ENCODE measurements at regions not wholly inside any gene's neighbourhood (a gene's known extent, or its start where the extent isn't known, plus 50 kb on each side); places are given as distances from the start of the nearest gene placed in this dataset.

DNA sequence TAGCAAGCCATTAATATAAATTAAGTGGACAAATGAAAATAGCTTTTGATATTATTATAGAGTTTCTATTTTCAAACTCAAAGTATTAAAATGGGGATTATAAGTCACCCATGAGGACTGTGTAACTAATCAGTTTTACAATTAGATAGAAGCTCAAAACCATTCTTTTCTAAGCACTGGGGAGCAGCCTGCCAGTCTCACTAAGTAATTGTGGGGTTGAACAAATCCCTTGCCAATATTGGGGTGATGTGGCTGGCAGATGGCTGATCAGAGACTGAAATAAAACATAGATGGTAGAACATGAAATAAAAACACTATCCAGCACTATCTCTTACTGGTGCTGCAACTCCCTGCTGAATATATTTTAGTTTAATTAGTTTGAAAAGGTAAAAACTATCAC lies 353.2 kb downstream of the FLRT2 start:
- TF ChIP-seq, protein P1, sequence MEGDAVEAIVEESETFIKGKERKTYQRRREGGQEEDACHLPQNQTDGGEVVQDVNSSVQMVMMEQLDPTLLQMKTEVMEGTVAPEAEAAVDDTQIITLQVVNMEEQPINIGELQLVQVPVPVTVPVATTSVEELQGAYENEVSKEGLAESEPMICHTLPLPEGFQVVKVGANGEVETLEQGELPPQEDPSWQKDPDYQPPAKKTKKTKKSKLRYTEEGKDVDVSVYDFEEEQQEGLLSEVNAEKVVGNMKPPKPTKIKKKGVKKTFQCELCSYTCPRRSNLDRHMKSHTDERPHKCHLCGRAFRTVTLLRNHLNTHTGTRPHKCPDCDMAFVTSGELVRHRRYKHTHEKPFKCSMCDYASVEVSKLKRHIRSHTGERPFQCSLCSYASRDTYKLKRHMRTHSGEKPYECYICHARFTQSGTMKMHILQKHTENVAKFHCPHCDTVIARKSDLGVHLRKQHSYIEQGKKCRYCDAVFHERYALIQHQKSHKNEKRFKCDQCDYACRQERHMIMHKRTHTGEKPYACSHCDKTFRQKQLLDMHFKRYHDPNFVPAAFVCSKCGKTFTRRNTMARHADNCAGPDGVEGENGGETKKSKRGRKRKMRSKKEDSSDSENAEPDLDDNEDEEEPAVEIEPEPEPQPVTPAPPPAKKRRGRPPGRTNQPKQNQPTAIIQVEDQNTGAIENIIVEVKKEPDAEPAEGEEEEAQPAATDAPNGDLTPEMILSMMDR (IDR thresholded peaks at IDR 0.05; ENCODE audit: unreplicated experiment): no peak
- no peaks in the 10 kb centered on the region for H3K4me1 Mint-ChIP-seq (ENCODE audit: low read depth)

GRCh38 chr14:85881935-85882334 lies 352.0 kb downstream of the FLRT2 start:
- Mint-ChIP-seq H3K27ac (no peak overlapping the region), H3K9me3 (ENCODE audit: low read depth) (peaks cover 3% of the 10 kb centered on the region), H3K36me3 (ENCODE audit: insufficient read depth) (no peaks in the 10 kb centered on the region), H3K27me3 (no peaks in the 10 kb centered on the region), H3K4me3 (ENCODE audit: low read depth) (no peak overlapping the region), H3K4me1 (ENCODE audit: low read depth) (no peaks in the 10 kb centered on the region)
- TF ChIP-seq, protein P1 (IDR thresholded peaks at IDR 0.05; ENCODE audit: unreplicated experiment): no peak
- no peak for DNase-seq (ENCODE audit: low spot score, unreplicated experiment)

More for the DNA sequence above, 353.2 kb downstream of the FLRT2 start:
- no peaks in the 10 kb centered on the region for H3K27me3 Mint-ChIP-seq
- H3K27ac Mint-ChIP-seq: no peak overlapping the region
- H3K9me3 Mint-ChIP-seq (ENCODE audit: low read depth): peaks cover 3% of the 10 kb centered on the region
- no peak overlapping the region for H3K4me3 Mint-ChIP-seq (ENCODE audit: low read depth)
- DNase-seq (ENCODE audit: low spot score, unreplicated experiment): no peak
- no peaks in the 10 kb centered on the region for H3K36me3 Mint-ChIP-seq (ENCODE audit: insufficient read depth)

DNA sequence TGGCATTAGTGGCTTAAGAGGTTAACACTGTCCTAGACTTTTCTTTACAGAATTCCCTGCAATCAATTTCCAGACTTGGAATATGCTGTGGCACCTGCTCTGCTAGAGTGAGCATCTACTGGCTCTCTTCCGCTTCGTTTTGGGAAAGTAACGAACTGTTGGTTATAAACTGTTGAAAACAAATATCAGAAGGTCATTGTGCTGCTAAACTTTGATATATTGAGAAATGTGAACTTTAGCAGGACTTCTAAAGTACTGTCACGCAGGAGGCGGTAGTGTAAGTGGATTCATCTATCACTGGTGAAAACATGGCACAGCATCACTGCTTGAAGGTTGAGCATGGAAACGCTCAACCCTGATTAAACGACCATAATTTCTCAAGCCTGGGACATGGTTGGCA lies 348.9 kb downstream of the FLRT2 start:
- no peaks in the 10 kb centered on the region for H3K36me3 Mint-ChIP-seq (ENCODE audit: insufficient read depth)
- no peak for DNase-seq (ENCODE audit: low spot score, unreplicated experiment)
- H3K27ac Mint-ChIP-seq: no peak overlapping the region

DNA sequence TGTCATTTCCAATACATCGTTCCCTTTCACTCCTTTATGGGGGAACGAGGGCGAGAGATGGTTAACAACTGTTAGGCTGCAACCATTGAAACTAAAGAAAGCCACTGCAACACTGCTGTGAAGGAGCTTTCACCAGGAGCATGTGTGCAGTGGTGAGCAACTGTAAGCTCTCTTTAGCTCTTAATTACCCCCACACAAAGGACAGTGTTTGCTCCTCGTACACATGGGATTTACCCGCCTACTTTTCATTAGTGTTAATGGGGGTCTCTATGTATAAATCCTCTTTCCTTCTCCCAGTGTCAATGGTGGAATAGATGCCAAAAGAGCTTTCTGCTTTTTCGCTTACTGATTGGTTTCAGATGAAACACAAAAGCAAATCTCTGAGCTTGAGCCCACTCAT lies 343.1 kb downstream of the FLRT2 start:
- no peaks in the 10 kb centered on the region for H3K27me3 Mint-ChIP-seq
- no peak overlapping the region for H3K4me3 Mint-ChIP-seq (ENCODE audit: low read depth)
- peaks cover 2% of the 10 kb centered on the region for H3K4me1 Mint-ChIP-seq (ENCODE audit: low read depth)
- no peak overlapping the region for H3K27ac Mint-ChIP-seq
- no peak for DNase-seq (ENCODE audit: low spot score, unreplicated experiment)
- TF ChIP-seq, protein P1 (IDR thresholded peaks at IDR 0.05; ENCODE audit: unreplicated experiment): no peak
- no peaks in the 10 kb centered on the region for H3K9me3 Mint-ChIP-seq (ENCODE audit: low read depth)
- no peaks in the 10 kb centered on the region for H3K36me3 Mint-ChIP-seq (ENCODE audit: insufficient read depth)

More for the DNA sequence above, 348.9 kb downstream of the FLRT2 start:
- no peak overlapping the region for H3K4me3 Mint-ChIP-seq (ENCODE audit: low read depth)
- peaks cover under 1% of the 10 kb centered on the region for H3K4me1 Mint-ChIP-seq (ENCODE audit: low read depth)
- H3K9me3 Mint-ChIP-seq (ENCODE audit: low read depth): no peaks in the 10 kb centered on the region
- TF ChIP-seq, protein P1 (IDR thresholded peaks at IDR 0.05; ENCODE audit: unreplicated experiment): no peak
- no peaks in the 10 kb centered on the region for H3K27me3 Mint-ChIP-seq

DNA sequence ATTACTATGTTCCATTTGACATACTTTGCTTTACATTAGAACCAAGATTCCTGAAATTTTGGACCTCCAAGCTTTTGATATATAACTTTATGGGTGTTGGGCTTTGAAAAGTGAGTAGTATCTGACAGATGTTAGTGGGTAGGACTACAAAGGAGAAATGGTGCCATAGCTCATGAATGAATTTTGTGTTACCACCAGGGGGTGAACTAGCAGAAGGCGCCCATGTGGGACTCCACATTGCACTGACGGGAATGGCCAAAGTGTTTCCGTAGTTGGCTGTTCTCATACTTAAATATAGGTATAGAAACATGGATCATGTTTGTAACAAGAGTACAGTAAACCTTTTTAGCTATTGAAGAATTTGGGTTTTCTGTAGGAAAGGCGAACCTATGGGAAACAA lies 337.5 kb downstream of the FLRT2 start:
- Mint-ChIP-seq H3K4me3 (ENCODE audit: low read depth) (no peak overlapping the region), H3K9me3 (ENCODE audit: low read depth) (no peaks in the 10 kb centered on the region), H3K27me3 (no peaks in the 10 kb centered on the region), H3K27ac (no peak overlapping the region), H3K36me3 (ENCODE audit: insufficient read depth) (no peaks in the 10 kb centered on the region), H3K4me1 (ENCODE audit: low read depth) (no peaks in the 10 kb centered on the region)
- no peak for DNase-seq (ENCODE audit: low spot score, unreplicated experiment)
- TF ChIP-seq, protein P1 (IDR thresholded peaks at IDR 0.05; ENCODE audit: unreplicated experiment): no peak
